Mesodermal cell (in vitro differentiated cells): ENCODE measurements at regions not wholly inside any gene's neighbourhood (a gene's known extent, or its start where the extent isn't known, plus 50 kb on each side); places are given as distances from the start of the nearest gene placed in this dataset.

Source experiments
- H3K27ac ChIP-seq: 2 replicates; pipeline ENCODE4 v1.7.0; 2013; ENCODE audit warnings: mild to moderate bottlenecking, low read depth, low read length, moderate library complexity; ENCODE audit not compliant: severe bottlenecking
- H3K36me3 ChIP-seq: 2 replicates; pipeline ENCODE4 v1.7.1; 2013; ENCODE audit warnings: mild to moderate bottlenecking, low read length, moderate library complexity; ENCODE audit not compliant: control insufficient read depth, insufficient read depth
- H3K4me1 ChIP-seq: one replicate; pipeline ENCODE4 v1.7.1; 2013; ENCODE audit warnings: mild to moderate bottlenecking, low read length; ENCODE audit not compliant: insufficient read depth, control insufficient read depth, poor library complexity, severe bottlenecking
- H3K4me3 ChIP-seq: 2 replicates; pipeline ENCODE4 v1.7.0; 2013; ENCODE audit warnings: low read length, control low read depth, mild to moderate bottlenecking; ENCODE audit not compliant: insufficient read depth, poor library complexity, severe bottlenecking; ENCODE audit errors: extremely low read depth
- H3K9me3 ChIP-seq: 2 replicates; pipeline ENCODE4 v1.7.1; 2013; ENCODE audit warnings: mild to moderate bottlenecking, low read length, moderate library complexity; ENCODE audit not compliant: control insufficient read depth
- WGBS, 2 experiments: methylation state at CpG; one replicate each; pipeline ENCODE4 v1.1.5; 2013; ENCODE audit warnings: missing lambda C conversion rate in 2 of 2; ENCODE audit not compliant: insufficient coverage in 2 of 2; 5-methylcytosine and 5-hydroxymethylcytosine counted together

- Histone ChIP-seq H3K27ac (no peak overlapping the region), H3K4me1 (no peaks in the 10 kb centered on the region), H3K36me3 (no peaks in the 10 kb centered on the region), H3K4me3 (no peak overlapping the region), H3K9me3 (no peaks in the 10 kb centered on the region)
Measured at GRCh38 chr2:118791483-118791882, 56.0 kb downstream of the EN1 start.

- Histone ChIP-seq H3K9me3 (no peaks in the 10 kb centered on the region), H3K4me1 (no peaks in the 10 kb centered on the region), H3K4me3 (no peak overlapping the region), H3K36me3 (no peaks in the 10 kb centered on the region), H3K27ac (no peak overlapping the region)
- WGBS, 2 experiments = 66 to 71% methylated on average over 4 to 7 of the region's 7 CpGs
Measured at GRCh38 chr2:118786746-118787145, 60.7 kb downstream of the EN1 start.

GRCh38 chr2:118784860-118785259 is 62.6 kb downstream of the EN1 start:
- Histone ChIP-seq H3K27ac (no peak overlapping the region), H3K9me3 (no peaks in the 10 kb centered on the region), H3K4me3 (no peak overlapping the region), H3K36me3 (no peaks in the 10 kb centered on the region), H3K4me1 (no peaks in the 10 kb centered on the region)
- WGBS, 2 experiments = 82 to 88% methylated on average over 6 of the region's 6 CpGs

GRCh38 chr2:118779362-118779761 is 68.1 kb downstream of the EN1 start:
- 86% methylated on average over 1 of the region's 1 CpG; no CpG with 5 or more reads in 1 of the 2 experiments for WGBS, 2 experiments
- H3K9me3 ChIP-seq = no peaks in the 10 kb centered on the region
- H3K4me1 ChIP-seq = no peaks in the 10 kb centered on the region
- no peak overlapping the region for H3K4me3 ChIP-seq
- H3K27ac ChIP-seq = no peak overlapping the region
- H3K36me3 ChIP-seq = no peaks in the 10 kb centered on the region

- H3K4me1 ChIP-seq = no peaks in the 10 kb centered on the region
- H3K27ac ChIP-seq = no peak overlapping the region
- no peaks in the 10 kb centered on the region for H3K36me3 ChIP-seq
- H3K9me3 ChIP-seq = no peaks in the 10 kb centered on the region
- peak overlapping the region; percentile 32 for H3K4me3 ChIP-seq
- WGBS, 2 experiments = 0 to 1% methylated on average over 33 to 34 of the region's 45 CpGs
Measured at GRCh38 chr2:118774458-118775133, 72.9 kb downstream of the EN1 start.

- H3K4me3 ChIP-seq = no peak overlapping the region
- WGBS, 2 experiments = 54 to 60% methylated on average over 2 to 6 of the region's 7 CpGs
- no peaks in the 10 kb centered on the region for H3K4me1 ChIP-seq
- no peaks in the 10 kb centered on the region for H3K9me3 ChIP-seq
- H3K36me3 ChIP-seq = no peaks in the 10 kb centered on the region
- H3K27ac ChIP-seq = no peak overlapping the region
Measured at GRCh38 chr2:118773826-118774225, 73.6 kb downstream of the EN1 start.

GRCh38 chr2:118772487-118773200 is 74.8 kb downstream of the EN1 start:
- Histone ChIP-seq H3K9me3 (no peaks in the 10 kb centered on the region), H3K4me3 (no peak overlapping the region), H3K36me3 (no peaks in the 10 kb centered on the region), H3K4me1 (no peaks in the 10 kb centered on the region), H3K27ac (no peak overlapping the region)
- 82 to 91% methylated on average over 9 to 11 of the region's 22 CpGs for WGBS, 2 experiments

- H3K27ac ChIP-seq = no peak overlapping the region
- no peaks in the 10 kb centered on the region for H3K36me3 ChIP-seq
- WGBS, 2 experiments = 87 to 89% methylated on average over 3 to 5 of the region's 6 CpGs
Measured at GRCh38 chr2:118769707-118770400, 77.6 kb downstream of the EN1 start.

GRCh38 chr2:118766871-118767270 is 80.6 kb downstream of the EN1 start:
- no peaks in the 10 kb centered on the region for H3K9me3 ChIP-seq
- H3K4me1 ChIP-seq = no peaks in the 10 kb centered on the region
- H3K27ac ChIP-seq = no peak overlapping the region
- 20 to 100% methylated on average over 1 of the region's 6 CpGs for WGBS, 2 experiments
- H3K4me3 ChIP-seq = no peak overlapping the region
- H3K36me3 ChIP-seq = no peaks in the 10 kb centered on the region

More at GRCh38 chr2:118769707-118770400, 77.6 kb downstream of the EN1 start:
- Histone ChIP-seq H3K4me3 (no peak overlapping the region), H3K9me3 (no peaks in the 10 kb centered on the region), H3K4me1 (no peaks in the 10 kb centered on the region)

- no peaks in the 10 kb centered on the region for H3K9me3 ChIP-seq
Measured at GRCh38 chr2:118764855-118765254, 82.6 kb downstream of the EN1 start.

GRCh38 chr2:118763797-118764196 is 83.7 kb downstream of the EN1 start:
- Histone ChIP-seq H3K4me3 (no peak overlapping the region), H3K9me3 (no peaks in the 10 kb centered on the region), H3K36me3 (no peaks in the 10 kb centered on the region), H3K27ac (no peak overlapping the region), H3K4me1 (no peaks in the 10 kb centered on the region)
- WGBS, 2 experiments = 11 to 37% methylated on average over 4 to 9 of the region's 12 CpGs

More at GRCh38 chr2:118764855-118765254, 82.6 kb downstream of the EN1 start:
- no peak overlapping the region for H3K27ac ChIP-seq
- WGBS, 2 experiments = 79 to 87% methylated on average over 3 to 4 of the region's 4 CpGs
- H3K4me3 ChIP-seq = no peak overlapping the region
- H3K4me1 ChIP-seq = no peaks in the 10 kb centered on the region
- H3K36me3 ChIP-seq = no peaks in the 10 kb centered on the region
